OCI-LY7 (cell line): ENCODE measurements at regions not wholly inside any gene's neighbourhood (a gene's known extent, or its start where the extent isn't known, plus 50 kb on each side); places are given as distances from the start of the nearest gene placed in this dataset.

ENCODE experiments used
- CTCF ChIP-seq: fragments of 200-600 bp; sonication (generic); conservative IDR thresholded peaks from 2 replicates; pipeline ENCODE4 v1.5.1; 2014; ENCODE audit warnings: mild to moderate bottlenecking, antibody characterized with exemption, low read length, moderate library complexity, mixed read lengths
- EZH2phosphoT487 ChIP-seq: fragments of 200-600 bp; sonication (generic); IDR thresholded peaks from 2 replicates; pipeline ENCODE4 v1.6.1; 2018; ENCODE audit warnings: low read depth, borderline replicate concordance, mild to moderate bottlenecking, mixed run types, antibody characterized with exemption, low read length, moderate library complexity, mixed read lengths

- TF ChIP-seq CTCF (no peak), EZH2phosphoT487 (no peak)
Measured at GRCh38 chr4:134961963-134962362, 760.4 kb upstream of the PABPC4L start.
